GM23338 (cell line): ENCODE measurements at regions not wholly inside any gene's neighbourhood (a gene's known extent, or its start where the extent isn't known, plus 50 kb on each side); places are given as distances from the start of the nearest gene placed in this dataset.
A peak's percentile ranks its signal among the peaks of the same experiment; 100 is the strongest.

Experiments
- ATAC-seq: fragments of 200-7000 bp; cut with Tn5 transposase; 3 replicates; pipeline ENCODE4 v1.9.1; 2020
- DNase-seq: peaks from one replicate; pipeline ENCODE4 v3.0.0-alpha.2; 2015; ENCODE audit warnings: low spot score
- H2AFZ ChIP-seq: fragments of 200-600 bp; sonication (generic); 2 replicates; pipeline ENCODE4 v1.8.0; 2016; ENCODE audit warnings: antibody characterized with exemption, mild to moderate bottlenecking, moderate library complexity
- H3F3A ChIP-seq: fragments of 200-600 bp; sonication (generic); replicated peaks from 2 replicates; pipeline ENCODE4 v1.8.0; 2017; ENCODE audit warnings: antibody characterized with exemption, mixed run types, low read depth
- H3K27ac ChIP-seq: fragments of 200-600 bp; sonication (generic); 2 replicates; pipeline ENCODE4 v1.6.1; 2016; ENCODE audit warnings: low read depth
- H3K27me3 ChIP-seq: fragments of 200-600 bp; sonication (generic); 2 replicates; pipeline ENCODE4 v1.8.0; 2016; ENCODE audit warnings: mild to moderate bottlenecking, mixed run types, moderate library complexity; ENCODE audit not compliant: insufficient read depth
- H3K36me3 ChIP-seq: fragments of 200-600 bp; sonication (generic); 2 replicates; pipeline ENCODE4 v1.8.0; 2016; ENCODE audit warnings: mild to moderate bottlenecking; ENCODE audit not compliant: insufficient read depth
- H3K4me1 ChIP-seq: fragments of 200-600 bp; sonication (generic); 2 replicates; pipeline ENCODE4 v1.8.0; 2016; ENCODE audit warnings: mild to moderate bottlenecking, moderate library complexity; ENCODE audit not compliant: insufficient read depth
- H3K4me2 ChIP-seq: fragments of 200-600 bp; sonication (generic); 2 replicates; pipeline ENCODE4 v1.7.1; 2017; ENCODE audit warnings: mixed run types
- H3K4me3 ChIP-seq: fragments of 200-600 bp; sonication (generic); 2 replicates; pipeline ENCODE4 v1.6.1; 2016; ENCODE audit warnings: mixed run types
- H3K79me2 ChIP-seq: fragments of 200-600 bp; sonication (generic); replicated peaks from 2 replicates; pipeline ENCODE4 v1.8.0; 2017; ENCODE audit warnings: mild to moderate bottlenecking; ENCODE audit not compliant: insufficient read depth
- H3K9me2 ChIP-seq: fragments of 200-600 bp; sonication (generic); 2 replicates; pipeline ENCODE4 v1.8.0; 2017; ENCODE audit not compliant: insufficient read depth
- H4K20me1 ChIP-seq: fragments of 200-600 bp; sonication (generic); replicated peaks from 2 replicates; pipeline ENCODE4 v1.8.0; 2017; ENCODE audit warnings: mild to moderate bottlenecking; ENCODE audit not compliant: insufficient read depth
- H3K27ac Mint-ChIP-seq: 2 replicates; pipeline ENCODE4 v1.8.0; 2020; ENCODE audit warnings: inconsistent platforms, mild to moderate bottlenecking, moderate library complexity, mixed read lengths
- H3K27me3 Mint-ChIP-seq: 3 replicates; pipeline ENCODE4 v1.8.0; 2022; ENCODE audit warnings: low read depth, mild to moderate bottlenecking, moderate library complexity, mixed read lengths, inconsistent platforms; ENCODE audit not compliant: insufficient read depth, poor library complexity
- H3K36me3 Mint-ChIP-seq: 3 replicates; pipeline ENCODE4 v1.8.0; 2021; ENCODE audit warnings: low read depth, mild to moderate bottlenecking, inconsistent platforms, moderate library complexity, mixed read lengths
- H3K4me1 Mint-ChIP-seq: 3 replicates; pipeline ENCODE4 v1.8.0; 2020; ENCODE audit warnings: mild to moderate bottlenecking, inconsistent platforms, mixed read lengths
- H3K4me3 Mint-ChIP-seq: 3 replicates; pipeline ENCODE4 v1.8.0; 2021; ENCODE audit warnings: moderate library complexity, mild to moderate bottlenecking, inconsistent platforms, mixed read lengths
- H3K9me3 Mint-ChIP-seq: 3 replicates; pipeline ENCODE4 v1.8.0; 2020; ENCODE audit warnings: moderate library complexity, mild to moderate bottlenecking, inconsistent platforms, mixed read lengths
- CREB1 ChIP-seq: fragments of 250-450 bp; sonication (Bioruptor Pico); IDR thresholded peaks from 2 replicates; pipeline ENCODE4 v1.5.0; 2020; ENCODE audit warnings: low read depth, mild to moderate bottlenecking, moderate library complexity
- CTCF ChIP-seq, 2 experiments: fragments of 200-600 bp in 1 of 2; sonication (generic) in 1 of 2; conservative IDR thresholded peaks; 2 replicates each; pipeline versions ENCODE4 v1.5.1 to v1.6.1; 2016 to 2017; ENCODE audit warnings: antibody characterized with exemption in 2 of 2, low read depth in 2 of 2, mild to moderate bottlenecking in 2 of 2, moderate library complexity in 1 of 2
- ETS1 ChIP-seq: IDR thresholded peaks from 2 replicates; pipeline ENCODE4 v1.6.1; 2016; ENCODE audit warnings: antibody characterized with exemption
- EZH2 ChIP-seq: fragments of 200-600 bp; sonication (generic); IDR thresholded peaks from one replicate; pipeline ENCODE4 v1.8.0; 2017; ENCODE audit warnings: antibody characterized with exemption, mild to moderate bottlenecking, low read depth; ENCODE audit not compliant: unreplicated experiment
- EZH2phosphoT487 ChIP-seq: fragments of 200-600 bp; sonication (generic); IDR thresholded peaks from one replicate; pipeline ENCODE4 v1.8.1; 2018; ENCODE audit warnings: antibody characterized with exemption; ENCODE audit not compliant: unreplicated experiment
- NANOG ChIP-seq: IDR thresholded peaks from 2 replicates; pipeline ENCODE4 v1.6.1; 2016; ENCODE audit warnings: antibody characterized with exemption, borderline replicate concordance
- REST ChIP-seq: IDR thresholded peaks from one replicate; pipeline ENCODE4 v1.6.1; 2018; ENCODE audit warnings: antibody characterized with exemption; ENCODE audit not compliant: unreplicated experiment
- STAT1 ChIP-seq: IDR thresholded peaks from one replicate; pipeline ENCODE4 v1.6.1; 2016; ENCODE audit warnings: antibody characterized with exemption; ENCODE audit not compliant: unreplicated experiment
- ZNF114 ChIP-seq: fragments of 250-450 bp; sonication (Bioruptor Pico); IDR thresholded peaks from 2 replicates; pipeline ENCODE4 v1.5.0; 2020; ENCODE audit warnings: mild to moderate bottlenecking, moderate library complexity
- ZNF331 ChIP-seq: fragments of 250-450 bp; sonication (Bioruptor Pico); IDR thresholded peaks from 2 replicates; pipeline ENCODE4 v1.5.0; 2020; ENCODE audit warnings: low read depth, mild to moderate bottlenecking, moderate library complexity

- TF ChIP-seq EZH2phosphoT487 (no peak), REST (no peak), ZNF114 (no peak), CTCF (conservative IDR thresholded peaks at IDR 0.05; ENCODE audit: low read depth in 2 of 2) (no peak), ETS1 (no peak), STAT1 (no peak), EZH2 (no peak), NANOG (no peak)
Observed at GRCh38 chr1:114298008-114298407, 144.3 kb upstream of the SYT6 start (continued).

GRCh38 chr1:114296413-114296812, 142.7 kb upstream of the SYT6 start:
- Histone ChIP-seq H3K4me3 (no peak overlapping the region), H3K9me2 (peaks cover 16% of the 10 kb centered on the region), H2AFZ (peak overlapping the region; percentile 19; the same call in 1 of the 2 replicates), H3K4me1 (peaks cover 15% of the 10 kb centered on the region), H3K27me3 (0 out of 2 replicates have a peak, but pooled peaks cover 4% of the 10 kb centered on the region), H3K4me2 (no peak overlapping the region), H3K79me2 (no peaks in the 10 kb centered on the region), H4K20me1 (no peaks in the 10 kb centered on the region), H3F3A (no peaks in the 10 kb centered on the region), H3K36me3 (no peaks in the 10 kb centered on the region), H3K27ac (no peak overlapping the region)
- Mint-ChIP-seq H3K36me3 (no peaks in the 10 kb centered on the region), H3K4me3 (no peak overlapping the region), H3K4me1 (peaks cover 13% of the 10 kb centered on the region), H3K9me3 (0 out of 3 replicates have a peak, but pooled peaks cover under 1% of the 10 kb centered on the region), H3K27ac (no peak overlapping the region; the same call in 1 of the 2 replicates), H3K27me3 (peaks cover 3% of the 10 kb centered on the region)
- ATAC-seq (peak; percentile 39; the same call in 1 of the 3 replicates), DNase-seq (no peak)
- TF ChIP-seq ZNF331 (CRISPR knock-in tag) (no peak), EZH2phosphoT487 (no peak), CREB1 (no peak)
